ENCODE measurements at regions not wholly inside any gene's neighbourhood (a gene's known extent, or its start where the extent isn't known, plus 50 kb on each side); places are given as distances from the start of the nearest gene placed in this dataset.

GRCh38 chr21:26412885-26413284 is 160.2 kb downstream of the CYYR1 start:
- no peak for DNase-seq (ENCODE audit: low read depth)

GRCh38 chr21:26409735-26410134 is 163.4 kb downstream of the CYYR1 start:
- no peak for DNase-seq (ENCODE audit: low read depth)

GRCh38 chr21:26408511-26408910 is 164.6 kb downstream of the CYYR1 start:
- DNase-seq (ENCODE audit: low read depth), result no peak

DNA sequence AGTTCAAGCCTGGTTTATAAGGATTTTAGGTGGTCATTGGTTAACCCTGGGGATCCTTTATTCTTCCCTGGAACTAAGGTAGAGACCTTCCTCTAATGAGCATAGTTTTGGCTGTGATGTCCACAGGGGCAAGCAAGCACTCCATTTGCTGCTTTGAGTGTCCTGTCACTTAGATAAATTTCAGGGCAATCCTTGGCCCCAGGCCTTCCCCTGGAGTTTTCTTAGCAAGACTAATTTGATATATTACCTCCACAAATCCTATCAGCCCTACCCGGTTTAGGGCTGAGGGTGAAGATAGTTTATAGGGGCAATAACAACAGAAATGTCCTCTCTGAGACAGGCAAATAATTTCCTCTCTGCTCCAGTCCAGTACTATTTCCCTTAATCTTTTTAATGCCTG is 166.6 kb downstream of the CYYR1 start:
- DNase-seq (ENCODE audit: low read depth), result no peak

DNA sequence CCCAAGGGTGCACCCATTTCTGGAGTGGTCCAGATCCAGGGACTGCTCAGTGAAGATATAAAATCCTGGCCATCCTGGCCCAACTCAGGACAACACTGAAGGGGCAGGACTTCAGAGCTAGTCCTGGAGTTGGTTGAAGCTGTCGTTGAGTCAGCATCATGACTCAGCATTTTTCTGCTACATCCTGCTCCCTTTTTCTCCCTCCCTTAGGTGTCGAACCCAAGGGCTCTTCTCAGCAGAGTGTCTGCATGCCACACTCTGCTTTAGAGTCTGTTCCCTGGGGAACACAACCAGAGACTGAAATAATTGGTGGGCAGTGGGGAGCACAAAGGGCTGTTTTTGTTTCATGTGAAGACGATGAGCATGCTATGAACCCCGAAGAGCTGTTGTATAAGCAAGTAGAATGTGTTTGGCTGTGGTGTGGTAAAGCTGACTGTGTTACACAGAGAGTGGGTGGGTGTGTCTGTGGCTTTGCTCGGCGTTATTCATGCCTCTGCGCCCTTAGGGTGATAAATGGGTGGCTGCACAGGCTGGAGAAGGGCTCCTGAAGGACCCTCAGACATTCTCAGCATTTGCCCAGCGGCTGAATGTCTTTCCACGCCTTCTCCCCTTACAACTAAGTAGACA is 167.2 kb downstream of the CYYR1 start:
- DNase-seq (ENCODE audit: low read depth), result no peak

DNA sequence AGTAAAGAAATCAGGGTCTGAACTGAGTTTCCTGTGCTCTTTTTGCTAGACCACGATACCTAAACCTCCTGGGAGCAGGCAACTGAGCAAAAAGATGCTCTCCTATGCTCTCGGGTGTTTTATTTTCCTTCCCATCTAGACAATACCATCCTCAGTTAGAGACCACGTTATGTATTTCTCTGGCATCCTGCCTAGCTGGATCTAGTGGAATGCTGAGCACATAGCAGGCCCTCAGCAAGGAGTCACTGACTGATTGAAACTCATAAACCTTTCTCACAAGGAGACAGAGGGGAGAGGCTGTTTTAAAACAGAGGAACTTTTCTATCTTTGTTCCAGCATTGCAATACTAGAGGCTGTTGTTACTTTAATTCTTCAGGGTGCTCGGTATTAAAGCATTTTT is 168.0 kb downstream of the CYYR1 start:
- no peak for DNase-seq (ENCODE audit: low read depth)

DNA sequence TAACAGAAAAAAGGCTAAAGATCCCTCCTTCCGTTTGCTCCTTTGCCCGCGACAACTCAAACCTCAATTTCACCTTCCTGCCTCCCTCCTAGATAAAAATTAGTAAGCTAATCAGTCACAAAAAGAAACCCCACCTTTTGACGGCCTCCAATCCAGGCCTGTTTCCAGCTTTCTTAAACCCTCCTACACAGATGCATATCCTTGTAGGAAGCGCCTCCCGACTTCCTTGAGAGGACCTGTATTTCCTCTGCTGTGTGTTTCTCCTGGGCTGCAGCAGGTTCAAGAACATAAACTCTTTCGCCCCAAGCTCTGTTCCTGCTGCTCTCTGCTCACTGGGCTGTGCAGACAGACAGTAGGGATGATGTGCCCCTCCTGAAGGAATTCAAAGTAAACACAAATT is 168.8 kb downstream of the CYYR1 start:
- no peak for DNase-seq (ENCODE audit: low read depth)

GRCh38 chr21:26403321-26403720 is 169.8 kb downstream of the CYYR1 start:
- DNase-seq (ENCODE audit: low read depth), result no peak

GRCh38 chr21:26397545-26397944 is 175.5 kb downstream of the CYYR1 start:
- no peak for DNase-seq (ENCODE audit: low read depth)

- DNase-seq (ENCODE audit: low read depth), result no peak
These were observed 178.7 kb downstream of the CYYR1 start for GRCh38 chr21:26394341-26394740.

DNA sequence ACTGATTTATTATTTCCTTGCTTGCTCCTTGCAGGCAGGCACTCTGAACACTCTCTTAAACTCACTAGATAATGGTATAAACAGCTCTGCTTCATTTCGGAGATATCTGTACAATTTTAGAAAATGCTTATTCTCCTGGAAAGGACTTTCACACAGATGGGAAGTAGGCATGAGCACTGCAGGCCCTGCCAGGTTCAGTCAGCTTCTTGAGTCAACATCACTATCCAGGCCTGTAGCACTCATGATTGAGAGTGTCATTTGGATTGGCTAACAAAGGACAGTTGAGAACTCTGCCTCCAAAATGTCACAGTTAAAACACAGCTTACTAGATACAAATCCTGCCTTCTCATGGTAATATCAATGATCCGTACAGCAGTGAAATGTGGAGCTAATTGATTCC is 181.9 kb downstream of the CYYR1 start:
- no peak for DNase-seq (ENCODE audit: low read depth)

DNA sequence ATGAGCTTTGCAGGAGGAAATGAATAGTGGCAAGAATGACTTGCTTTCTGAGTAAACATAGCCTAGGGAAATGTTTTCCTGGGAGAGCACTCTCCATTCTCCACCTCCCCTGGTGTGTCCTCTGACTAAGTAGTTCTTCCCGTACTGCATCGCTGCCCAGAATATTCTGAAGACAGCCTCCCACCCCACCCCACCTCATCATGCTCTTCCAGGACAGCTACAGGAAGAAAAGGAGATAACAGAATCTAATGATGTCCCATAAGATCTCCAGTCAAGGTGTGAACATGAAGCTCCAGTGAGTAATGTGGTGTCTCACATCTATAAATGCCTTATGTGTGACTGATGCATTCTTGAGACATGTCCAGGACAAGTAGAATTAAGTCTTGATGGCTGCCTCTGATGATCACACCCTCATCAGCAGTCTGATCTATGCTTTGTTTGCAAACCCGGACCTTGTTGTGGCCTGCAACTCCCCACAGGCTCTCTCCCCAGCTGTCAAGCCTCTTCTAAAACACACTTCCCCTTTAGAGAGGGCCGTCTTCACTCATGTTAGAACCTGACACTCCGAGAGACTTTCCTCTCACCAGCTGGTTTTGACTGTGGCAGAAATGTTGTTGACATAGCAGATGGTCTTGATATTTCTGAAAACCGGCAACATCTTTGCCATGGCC is 183.0 kb downstream of the CYYR1 start:
- peak; percentile 89 for DNase-seq (ENCODE audit: low read depth)

- DNase-seq (ENCODE audit: low read depth), result peak; percentile 68
These were observed 184.3 kb downstream of the CYYR1 start for GRCh38 chr21:26388731-26389231.

- peak; percentile 41 for DNase-seq (ENCODE audit: low read depth)
These were observed 187.4 kb downstream of the CYYR1 start for GRCh38 chr21:26385721-26386120.

DNA sequence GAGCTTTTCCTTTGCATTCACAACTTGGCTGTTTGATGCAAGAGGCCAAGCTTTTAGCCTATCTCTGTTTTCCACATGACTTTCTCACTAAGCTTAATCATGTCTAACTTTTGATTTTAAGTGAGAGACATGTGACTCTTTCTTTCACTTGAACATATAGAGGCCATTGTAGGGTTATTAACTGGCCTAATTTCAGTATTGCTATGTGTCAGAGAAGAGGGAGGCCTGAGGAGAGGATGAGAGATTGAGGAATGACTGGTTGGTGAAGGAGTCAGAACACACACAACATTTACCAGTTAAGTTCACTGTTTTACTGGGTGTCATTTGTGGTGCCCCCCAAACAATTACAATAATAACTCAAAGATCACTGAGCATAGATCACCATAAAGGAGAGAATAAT is 193.5 kb downstream of the CYYR1 start:
- DNase-seq (ENCODE audit: low read depth), result no peak

DNA sequence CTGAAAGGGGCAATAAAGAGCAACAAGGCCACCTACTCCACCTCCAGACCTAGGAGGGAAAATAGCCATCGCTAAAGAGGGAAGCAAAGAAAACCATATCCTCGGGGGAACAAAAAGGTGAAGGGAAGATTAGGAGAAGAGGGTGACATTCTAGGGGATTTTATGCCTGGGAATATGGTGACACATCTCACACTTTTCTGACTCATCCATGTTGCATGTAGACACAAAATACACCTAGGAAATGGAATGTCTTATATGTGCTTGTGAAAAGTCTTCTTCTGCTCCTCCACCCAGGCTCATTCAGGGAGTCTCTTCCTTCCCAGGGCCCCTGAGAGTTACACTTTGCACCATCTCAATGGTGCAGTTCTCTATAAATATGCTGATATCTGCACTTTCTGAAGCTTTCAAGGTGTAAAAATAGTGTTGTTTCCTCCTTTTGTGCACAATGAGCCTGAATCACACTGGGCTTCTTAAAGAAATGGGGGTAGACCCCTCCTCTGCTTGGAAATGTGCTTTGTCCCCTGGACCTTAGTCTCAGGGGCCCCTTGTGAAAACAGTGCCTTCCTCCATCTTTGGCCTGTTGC is 195.9 kb downstream of the CYYR1 start:
- no peak for DNase-seq (ENCODE audit: low read depth)

GRCh38 chr21:26374817-26375216 is 198.3 kb downstream of the CYYR1 start:
- DNase-seq (ENCODE audit: low read depth), result no peak

- no peak for DNase-seq (ENCODE audit: low read depth)
These were observed 198.2 kb upstream of the APP start for GRCh38 chr21:26368591-26369320.

GRCh38 chr21:26366781-26367180 is 196.2 kb upstream of the APP start:
- peak; percentile 30 for DNase-seq (ENCODE audit: low read depth)

- no peak for DNase-seq (ENCODE audit: low read depth)
These were observed 195.3 kb upstream of the APP start for GRCh38 chr21:26365849-26366248.

- no peak for DNase-seq (ENCODE audit: low read depth)
These were observed 181.1 kb upstream of the APP start for GRCh38 chr21:26351661-26352060.

DNA sequence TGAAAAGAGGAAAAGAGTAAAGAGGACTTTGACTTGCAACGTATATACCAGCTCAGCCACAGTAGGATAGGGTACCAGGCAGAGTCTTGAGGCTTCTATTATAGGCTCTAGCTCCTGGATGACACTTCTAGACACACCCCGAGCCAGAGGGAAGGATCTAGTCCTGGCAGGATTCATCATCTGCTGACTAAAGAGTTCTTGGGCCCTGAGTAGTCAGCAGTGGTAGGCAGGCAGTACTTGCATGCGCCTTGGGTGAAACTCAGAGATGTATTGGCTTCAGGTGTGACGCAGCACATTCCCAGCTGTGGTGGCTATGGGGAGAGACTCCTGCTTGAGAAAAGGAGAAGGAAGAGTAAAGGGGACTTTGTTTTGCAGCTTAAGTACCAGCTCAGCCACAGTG is 162.3 kb upstream of the APP start:
- DNase-seq (ENCODE audit: low read depth), result no peak

All from HS-5 (cell line).